ENCODE measurements at regions not wholly inside any gene's neighbourhood (a gene's known extent, or its start where the extent isn't known, plus 50 kb on each side); places are given as distances from the start of the nearest gene placed in this dataset.

GRCh38 chr2:142750858-142751257 is 126.6 kb upstream of the KYNU start:
- TF ChIP-seq CTCF (IDR thresholded peaks at IDR 0.05; ENCODE audit: insufficient read depth, low read length) (no peak), POLR2AphosphoS5 (IDR thresholded peaks at IDR 0.05; ENCODE audit: low read depth) (no peak)

Measured in HL-60 (cell line).